ENCODE measurements at regions not wholly inside any gene's neighbourhood (a gene's known extent, or its start where the extent isn't known, plus 50 kb on each side); places are given as distances from the start of the nearest gene placed in this dataset.

DNA sequence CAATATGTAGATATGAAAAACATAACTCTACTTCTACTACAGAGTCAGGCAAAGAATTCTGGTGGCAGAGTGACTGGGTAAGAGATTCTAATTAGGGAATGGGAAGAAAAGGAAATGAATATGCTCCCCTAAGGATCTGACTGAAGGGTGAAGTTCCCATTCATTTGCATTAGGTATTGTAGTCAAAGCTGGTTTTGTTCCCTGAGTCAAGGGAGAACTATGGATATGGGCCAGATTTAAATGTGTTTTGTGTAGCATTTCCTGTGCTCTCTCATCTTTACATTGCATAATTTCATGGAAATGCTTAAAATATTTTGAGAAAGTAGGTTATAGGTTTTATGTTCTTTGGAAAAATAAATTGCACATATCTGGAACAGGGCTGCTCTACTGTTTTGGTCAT lies 299.7 kb downstream of the BTBD3 start:
- TF ChIP-seq, protein P1, sequence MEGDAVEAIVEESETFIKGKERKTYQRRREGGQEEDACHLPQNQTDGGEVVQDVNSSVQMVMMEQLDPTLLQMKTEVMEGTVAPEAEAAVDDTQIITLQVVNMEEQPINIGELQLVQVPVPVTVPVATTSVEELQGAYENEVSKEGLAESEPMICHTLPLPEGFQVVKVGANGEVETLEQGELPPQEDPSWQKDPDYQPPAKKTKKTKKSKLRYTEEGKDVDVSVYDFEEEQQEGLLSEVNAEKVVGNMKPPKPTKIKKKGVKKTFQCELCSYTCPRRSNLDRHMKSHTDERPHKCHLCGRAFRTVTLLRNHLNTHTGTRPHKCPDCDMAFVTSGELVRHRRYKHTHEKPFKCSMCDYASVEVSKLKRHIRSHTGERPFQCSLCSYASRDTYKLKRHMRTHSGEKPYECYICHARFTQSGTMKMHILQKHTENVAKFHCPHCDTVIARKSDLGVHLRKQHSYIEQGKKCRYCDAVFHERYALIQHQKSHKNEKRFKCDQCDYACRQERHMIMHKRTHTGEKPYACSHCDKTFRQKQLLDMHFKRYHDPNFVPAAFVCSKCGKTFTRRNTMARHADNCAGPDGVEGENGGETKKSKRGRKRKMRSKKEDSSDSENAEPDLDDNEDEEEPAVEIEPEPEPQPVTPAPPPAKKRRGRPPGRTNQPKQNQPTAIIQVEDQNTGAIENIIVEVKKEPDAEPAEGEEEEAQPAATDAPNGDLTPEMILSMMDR (IDR thresholded peaks at IDR 0.05; ENCODE audit: low read length): no peak
- no peak for TF ChIP-seq EZH2 (IDR thresholded peaks at IDR 0.05; ENCODE audit: borderline replicate concordance, low read length)
